K562 (cell line): ENCODE measurements at regions not wholly inside any gene's neighbourhood (a gene's known extent, or its start where the extent isn't known, plus 50 kb on each side); places are given as distances from the start of the nearest gene placed in this dataset.

Source experiments
- ATAC-seq: fragments of 200-7000 bp; cut with Tn5 transposase; 3 replicates; pipeline ENCODE4 v1.9.1; 2020; ENCODE audit warnings: moderate library complexity
- BruUV-seq: library from RNA; stranded (reverse); fragments of 400-500 nt; replicated peaks from 2 replicates; lab custom pipeline; 2021; lab: Mats Ljungman, UMichigan
- CTCF ChIA-PET: fragments of 300-600 bp; formaldehyde crosslinking; extraction: SDS; loops from one replicate; lab custom pipeline; 2021; ENCODE audit warnings: low intra/inter-chr PET ratio; lab: Yijun Ruan, JAX
- POLR2A ChIA-PET: fragments of 300-600, 350-650 bp; sonication (Branson Sonifier 250); formaldehyde crosslinking; extraction: SDS; loops from one replicate; lab custom pipeline; 2021; ENCODE audit warnings: antibody characterized with exemption, inconsistent platforms; lab: Yijun Ruan, JAX
- DNase-seq, 4 experiments: peaks; one replicate each; pipeline versions ENCODE4 v3.0.0 to v3.0.0-alpha.2; 2011 to 2018; ENCODE audit warnings: low spot score in 3 of 4, mixed read lengths in 3 of 4; ENCODE audit errors: extremely low read depth in 1 of 4
- FAIRE-seq: peaks from 2 replicates; lab custom pipeline; 2011; peaks lifted over from hg19 to GRCh38; lab: Jason Lieb, UNC
- H2AFZ ChIP-seq: 2 replicates; pipeline ENCODE4 v1.6.0; 2011; ENCODE audit warnings: low read depth, low read length, control low read depth, inconsistent platforms
- H3K27ac ChIP-seq: fragments of 200-600 bp; 3 replicates; pipeline ENCODE4 v1.8.0; 2011; ENCODE audit warnings: low read depth, mild to moderate bottlenecking, control low read depth, inconsistent platforms, low read length, moderate library complexity, mixed read lengths; ENCODE audit errors: extremely low read depth
- H3K27me3 ChIP-seq, 2 experiments: fragments of 300-600 bp in 1 of 2; 2 replicates in 1 of 2; 3 replicates in 1 of 2; pipeline versions ENCODE4 v1.6.0 to v1.8.0; 2011; ENCODE audit warnings: inconsistent platforms in 2 of 2, low read length in 2 of 2, mild to moderate bottlenecking in 1 of 2, mixed read lengths in 1 of 2, moderate library complexity in 1 of 2; ENCODE audit not compliant: control insufficient read depth in 2 of 2, insufficient read depth in 2 of 2
- H3K36me3 ChIP-seq: fragments of 300-600 bp; 3 replicates; pipeline ENCODE4 v1.8.0; 2011; ENCODE audit warnings: mild to moderate bottlenecking, low read length, inconsistent platforms; ENCODE audit not compliant: control insufficient read depth, insufficient read depth
- H3K4me1 ChIP-seq, 2 experiments: fragments of 200-600 bp in 1 of 2; replicated peaks in 1 of 2; 2 replicates in 1 of 2; 3 replicates in 1 of 2; pipeline versions ENCODE4 v1.5.1 to v1.8.0; 2011; ENCODE audit warnings: inconsistent platforms in 2 of 2, low read length in 2 of 2, mild to moderate bottlenecking in 1 of 2, mixed read lengths in 1 of 2, moderate library complexity in 1 of 2; ENCODE audit not compliant: control insufficient read depth in 2 of 2, insufficient read depth in 2 of 2
- H3K4me2 ChIP-seq: 2 replicates; pipeline ENCODE4 v1.6.1; 2011; ENCODE audit warnings: low read length, control low read depth, inconsistent platforms, mixed read lengths; ENCODE audit not compliant: insufficient read depth
- H3K4me3 ChIP-seq: fragments of 200-600 bp; sonication (generic), shearing (Covaris generic); 2 replicates; pipeline ENCODE4 v1.5.1; 2016; ENCODE audit warnings: control low read depth, inconsistent platforms
- H3K79me2 ChIP-seq: fragments of 200-600 bp; 3 replicates; pipeline ENCODE4 v1.8.0; 2011; ENCODE audit warnings: low read length, inconsistent platforms; ENCODE audit not compliant: control insufficient read depth, insufficient read depth
- H3K9ac ChIP-seq, 2 experiments: 2 replicates each; pipeline versions ENCODE4 v1.6.0 to v1.6.1; 2011; ENCODE audit warnings: low read depth in 2 of 2, low read length in 2 of 2, control low read depth in 1 of 2, inconsistent platforms in 1 of 2, mild to moderate bottlenecking in 1 of 2, mixed read lengths in 1 of 2; ENCODE audit not compliant: insufficient read depth in 1 of 2
- H3K9me1 ChIP-seq: one replicate; pipeline ENCODE4 v1.6.0; 2011; ENCODE audit warnings: inconsistent platforms, mild to moderate bottlenecking, low read length, moderate library complexity; ENCODE audit not compliant: control insufficient read depth, insufficient read depth
- H3K9me3 ChIP-seq: replicated peaks from 2 replicates; pipeline ENCODE4 v1.5.1; 2011; ENCODE audit warnings: low read depth, low read length, inconsistent platforms; ENCODE audit not compliant: control insufficient read depth, insufficient read depth
- H4K20me1 ChIP-seq: replicated peaks from 2 replicates; pipeline ENCODE4 v1.6.1; 2011; ENCODE audit warnings: low read length, inconsistent platforms, mixed read lengths; ENCODE audit not compliant: control insufficient read depth, insufficient read depth
- AFF4 ChIP-seq: sonication (generic); formaldehyde crosslinking; IDR thresholded peaks from 2 replicates; pipeline ENCODE4 v1.8.0; 2023; ENCODE audit warnings: mild to moderate bottlenecking, missing genetic modification reagents
- ARID1B ChIP-seq: fragments of 450-650 bp; IDR thresholded peaks from 2 replicates; pipeline ENCODE4 v1.6.1; 2016; ENCODE audit warnings: antibody characterized with exemption, mild to moderate bottlenecking, inconsistent platforms
- CEBPG ChIP-seq, 3 experiments: fragments of 200-800 bp in 1 of 3; sonication (Bioruptor generic) in 1 of 3; sonication (generic) in 1 of 3; formaldehyde crosslinking in 1 of 3; IDR thresholded peaks in 2 of 3; conservative IDR thresholded peaks in 1 of 3; 2 replicates each; pipeline versions ENCODE4 v1.6.1 to v1.8.0; 2016 to 2022; ENCODE audit warnings: missing compliant biosample characterization in 2 of 3, missing genetic modification characterization in 2 of 3, mild to moderate bottlenecking in 1 of 3, missing genetic modification reagents in 1 of 3
- COPS2 ChIP-seq: fragments of 450-650 bp; conservative IDR thresholded peaks from 2 replicates; pipeline ENCODE4 v1.6.1; 2016; ENCODE audit warnings: mild to moderate bottlenecking, moderate library complexity
- GATA2 ChIP-seq: sonication (generic); formaldehyde crosslinking; IDR thresholded peaks from 2 replicates; pipeline ENCODE4 v1.4.0; 2020; ENCODE audit warnings: mild to moderate bottlenecking, missing genetic modification reagents
- HNRNPH1 ChIP-seq: fragments of 200-400 bp; formaldehyde crosslinking; optimal IDR thresholded peaks from 2 replicates; pipeline ENCODE3; 2017; ENCODE audit warnings: low read depth, mild to moderate bottlenecking, low read length, moderate library complexity
- HNRNPUL1 ChIP-seq: fragments of 200-400 bp; formaldehyde crosslinking; IDR thresholded peaks from 2 replicates; pipeline ENCODE4 v1.6.1; 2017; ENCODE audit warnings: low read length
- MAFK ChIP-seq: IDR thresholded peaks from 2 replicates; pipeline ENCODE4 v1.6.1; 2011; ENCODE audit warnings: low read length, improper control_type of control experiment
- MCM7 ChIP-seq, 2 experiments: fragments of 450-650 bp; IDR thresholded peaks; 2 replicates each; pipeline ENCODE4 v1.6.1; 2016 to 2018
- MTA2 ChIP-seq: fragments of 450-650 bp; IDR thresholded peaks from 2 replicates; pipeline ENCODE4 v1.6.1; 2016; ENCODE audit warnings: low read depth
- SFPQ ChIP-seq: fragments of 200-400 bp; formaldehyde crosslinking; IDR thresholded peaks from 2 replicates; pipeline ENCODE4 v1.6.1; 2017; ENCODE audit warnings: mild to moderate bottlenecking, low read depth, low read length, moderate library complexity
- TAF15 ChIP-seq: fragments of 200-400 bp; formaldehyde crosslinking; IDR thresholded peaks from 2 replicates; pipeline ENCODE4 v1.6.1; 2017; ENCODE audit warnings: mild to moderate bottlenecking, low read depth, low read length, moderate library complexity
- THRB ChIP-seq: fragments of 450-650 bp; formaldehyde crosslinking; conservative IDR thresholded peaks from 2 replicates; pipeline ENCODE4 v1.4.0; 2022; ENCODE audit warnings: mild to moderate bottlenecking, missing genetic modification characterization
- ZNF280A ChIP-seq: fragments of 450-650 bp; IDR thresholded peaks from 2 replicates; pipeline ENCODE4 v1.6.1; 2018; ENCODE audit warnings: mild to moderate bottlenecking, low read depth; ENCODE audit not compliant: partially characterized antibody
- WGBS: fragments of 100-300 bp; shearing (Covaris generic); methylation state at CpG from one replicate; pipeline ENCODE4 v1.1.6; 2016; ENCODE audit warnings: low coverage, mixed read lengths; ENCODE audit not compliant: insufficient coverage; ENCODE audit errors: missing lambda C conversion rate; 5-methylcytosine and 5-hydroxymethylcytosine counted together
- in situ Hi-C: fragments of 300-500 bp; cut with MboI; formaldehyde crosslinking; loops from 4 replicates; pipeline ENCODE4 v1.15.0; 2018; ENCODE audit warnings: inconsistent platforms, mixed read lengths
- intact Hi-C: fragments of 100-400 bp; cut with micrococcal nuclease; formaldehyde crosslinking; loops from 2 replicates; pipeline ENCODE4 v1.14.2; 2022

GRCh38 chr4:157942017-157942416, 230.8 kb downstream of the GASK1B start:
- no peaks in the 10 kb centered on the region for H4K20me1 ChIP-seq
- ChIA-PET CTCF (no interaction called here), POLR2A (no interaction called here)
- ATAC-seq (no peak), DNase-seq (no peak), FAIRE-seq (no peak)
- H3K27ac ChIP-seq: no peak overlapping the region
- no peaks in the 10 kb centered on the region for H3K79me2 ChIP-seq
- no peak overlapping the region for H2AFZ ChIP-seq
- H3K27me3 ChIP-seq: no peaks in the 10 kb centered on the region
- no peak overlapping the region for H3K9ac ChIP-seq
- WGBS: 0% methylated on average over 3 of the region's 3 CpGs
- in situ Hi-C loops: no loop called here
- no peaks in the 10 kb centered on the region for H3K9me3 ChIP-seq
- H3K4me2 ChIP-seq: no peak overlapping the region
- BruUV-seq: no TSS peak
- no peaks in the 10 kb centered on the region for H3K9me1 ChIP-seq
- H3K4me1 ChIP-seq: no peaks in the 10 kb centered on the region
- intact Hi-C loops: no loop called here
- H3K4me3 ChIP-seq: no peak overlapping the region
- H3K36me3 ChIP-seq: no peaks in the 10 kb centered on the region
- TF ChIP-seq SFPQ (no peak), HNRNPH1 (no peak), THRB (CRISPR knock-in tag) (no peak), ARID1B (no peak), MTA2 (no peak), HNRNPUL1 (no peak), GATA2 (CRISPR knock-in tag) (no peak), TAF15 (no peak), MCM7 (IDR thresholded peaks at IDR 0.05) (no peak), CEBPG (CRISPR knock-in tag; IDR thresholded peaks at IDR 0.05) (no peak), CEBPG (tag; conservative IDR thresholded peaks at IDR 0.05 in 1 of 2, IDR thresholded peaks at IDR 0.05 in 1 of 2) (no peak), MAFK (no peak), AFF4 (no peak), COPS2 (no peak), ZNF280A (no peak)
